Brain microvascular endothelial cell (primary cell): ENCODE measurements at regions not wholly inside any gene's neighbourhood (a gene's known extent, or its start where the extent isn't known, plus 50 kb on each side); places are given as distances from the start of the nearest gene placed in this dataset.
A peak's percentile ranks its signal among the peaks of the same experiment; 100 is the strongest.

Source experiments
- DNase-seq: peaks from one replicate; pipeline ENCODE4 v3.0.0-alpha.2; 2020
- H3K27ac ChIP-seq: fragments of 250-450 bp; sonication (Bioruptor Pico); 2 replicates; pipeline ENCODE4 v1.5.1; 2020; ENCODE audit warnings: mild to moderate bottlenecking, moderate library complexity
- H3K27me3 ChIP-seq: fragments of 250-450 bp; sonication (Bioruptor Pico); replicated peaks from 2 replicates; pipeline ENCODE4 v1.5.1; 2020; ENCODE audit warnings: mild to moderate bottlenecking
- H3K36me3 ChIP-seq: fragments of 250-450 bp; sonication (Bioruptor Pico); replicated peaks from 2 replicates; pipeline ENCODE4 v1.5.1; 2020; ENCODE audit warnings: mild to moderate bottlenecking
- H3K4me3 ChIP-seq: 2 replicates; pipeline ENCODE4 v1.5.1; 2011; ENCODE audit warnings: low read depth, mild to moderate bottlenecking, control low read depth, low read length, moderate library complexity
- CTCF ChIP-seq: IDR thresholded peaks from 2 replicates; pipeline ENCODE4 v1.5.1; 2011; ENCODE audit warnings: low read depth, mild to moderate bottlenecking, moderate library complexity, low read length, control low read depth, inconsistent platforms; ENCODE audit errors: missing control alignments
- in situ Hi-C: cut with HindIII; loops from 2 replicates; pipeline ENCODE4 v1.10.0; 2017; ENCODE audit warnings: low sequenced_read_pairs, low pct_ligation_motif_present

DNA sequence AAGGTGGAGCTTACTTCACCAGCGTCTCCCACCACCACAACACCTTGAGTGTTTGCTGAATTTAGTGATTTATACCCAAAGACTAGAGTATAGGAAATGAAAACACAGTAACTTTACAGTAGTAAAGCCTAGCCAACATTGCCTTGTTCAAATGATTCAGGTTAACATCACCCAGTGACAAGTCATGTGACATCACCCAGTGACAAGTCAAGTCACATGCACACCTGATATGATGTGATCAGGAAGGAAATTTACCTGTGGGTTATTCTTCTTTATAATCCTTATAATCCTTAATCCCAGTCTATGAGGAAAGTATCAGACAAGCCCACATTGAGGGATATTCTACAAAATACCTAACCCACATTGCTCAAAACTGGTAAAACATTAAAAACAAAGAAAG lies 545.6 kb upstream of the MEF2C start:
- Histone ChIP-seq H3K27ac (no peak overlapping the region), H3K36me3 (no peaks in the 10 kb centered on the region), H3K27me3 (no peaks in the 10 kb centered on the region), H3K4me3 (no peak overlapping the region)
- DNase-seq: no peak
- no peak for TF ChIP-seq CTCF
- in situ Hi-C loops: no loop called here

DNA sequence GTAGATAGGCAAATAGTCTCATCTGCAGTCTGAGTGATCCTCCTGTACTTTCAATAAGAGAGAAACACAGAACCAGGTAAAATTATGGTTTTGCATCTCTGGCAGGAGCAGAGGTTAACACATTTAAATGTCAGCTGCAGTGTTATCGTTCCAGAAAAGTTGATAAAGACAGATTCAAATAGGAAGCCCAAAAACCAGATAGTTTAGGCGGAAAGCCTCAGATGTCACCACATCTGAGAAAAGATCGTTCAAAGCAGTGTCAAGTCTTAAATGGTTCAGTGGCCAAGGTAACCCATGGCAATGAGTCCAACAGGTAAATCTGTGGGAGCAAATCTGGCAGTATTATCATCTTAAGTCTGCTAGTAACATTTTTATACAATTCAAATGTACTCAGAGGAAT lies 542.1 kb upstream of the MEF2C start:
- in situ Hi-C loops: no loop called here
- DNase-seq: no peak
- Histone ChIP-seq H3K27ac (no peak overlapping the region), H3K36me3 (no peaks in the 10 kb centered on the region), H3K27me3 (no peaks in the 10 kb centered on the region), H3K4me3 (no peak overlapping the region)
- TF ChIP-seq CTCF: no peak

- Histone ChIP-seq H3K27ac (peak overlapping the region; percentile 36), H3K27me3 (no peaks in the 10 kb centered on the region), H3K4me3 (no peak overlapping the region), H3K36me3 (no peaks in the 10 kb centered on the region)
- in situ Hi-C loops: no loop called here
- no peak for TF ChIP-seq CTCF
- DNase-seq: no peak
These were observed 538.1 kb upstream of the MEF2C start for GRCh38 chr5:89421035-89421434.

DNA sequence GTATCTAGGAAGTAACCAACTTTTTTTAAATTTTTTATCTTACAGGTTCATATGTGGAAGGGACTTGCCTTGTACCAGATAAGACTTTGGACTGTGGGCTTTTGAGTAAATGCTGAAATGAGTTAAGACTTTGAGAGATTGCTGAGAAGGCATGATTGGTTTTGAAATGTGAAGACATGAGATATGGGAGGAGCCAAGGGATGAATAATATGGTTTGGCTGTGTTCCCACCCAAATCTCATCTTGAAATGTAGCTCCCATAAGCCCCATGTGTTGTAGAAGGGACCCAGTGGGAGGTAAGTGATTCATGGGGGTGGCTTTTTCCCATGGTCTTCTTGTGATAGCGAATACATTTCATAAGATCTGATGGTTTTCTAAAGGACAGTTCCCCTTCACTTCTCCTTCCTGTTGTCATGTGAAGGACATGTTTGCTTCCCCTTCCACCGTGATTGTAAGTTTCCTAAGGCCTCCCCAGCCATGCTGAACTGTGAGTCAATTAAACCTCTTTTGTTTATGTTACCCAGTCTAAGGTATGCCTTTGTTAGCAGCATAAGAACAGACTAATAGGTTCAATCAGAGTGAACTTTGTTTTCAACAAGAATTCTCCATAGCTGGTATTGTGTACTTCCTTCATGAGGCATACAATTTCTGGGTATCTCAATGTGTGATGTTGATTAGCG lies 535.6 kb upstream of the MEF2C start:
- H3K27ac ChIP-seq: peak overlapping the region; percentile 73
- peak; percentile 95 for DNase-seq
- no peak for TF ChIP-seq CTCF
- in situ Hi-C loops: no loop called here
- H3K36me3 ChIP-seq: no peaks in the 10 kb centered on the region
- H3K27me3 ChIP-seq: no peaks in the 10 kb centered on the region
- H3K4me3 ChIP-seq: no peak overlapping the region

GRCh38 chr5:89417990-89418389 lies 535.0 kb upstream of the MEF2C start:
- in situ Hi-C loops: no loop called here

More at GRCh38 chr5:89417990-89418389, 535.0 kb upstream of the MEF2C start:
- no peaks in the 10 kb centered on the region for H3K27me3 ChIP-seq
- peak; percentile 52 for TF ChIP-seq CTCF
- peak overlapping the region; percentile 73 for H3K27ac ChIP-seq
- no peaks in the 10 kb centered on the region for H3K36me3 ChIP-seq
- H3K4me3 ChIP-seq: no peak overlapping the region
- DNase-seq: no peak
